ENCODE measurements at regions not wholly inside any gene's neighbourhood (a gene's known extent, or its start where the extent isn't known, plus 50 kb on each side); places are given as distances from the start of the nearest gene placed in this dataset.

DNA sequence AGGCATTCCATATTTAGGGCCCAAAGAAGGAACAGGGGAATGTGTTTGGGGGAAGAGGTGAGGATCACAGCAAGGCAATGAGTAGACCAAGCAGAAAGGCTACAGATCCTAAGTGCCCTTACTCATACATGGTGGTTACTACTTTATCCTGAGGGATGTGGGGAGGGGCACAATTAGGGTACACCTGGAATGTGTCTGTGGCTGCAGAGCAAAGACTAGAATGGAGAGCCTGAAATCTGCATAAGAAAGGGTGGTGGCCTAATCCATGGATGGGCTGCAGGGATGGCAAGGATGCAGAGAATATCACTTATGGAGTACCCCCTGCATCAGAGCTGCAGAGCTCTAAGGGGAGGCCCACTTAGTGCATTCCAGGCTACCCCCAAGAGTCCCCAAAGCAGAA lies 352.6 kb upstream of the TRPC7 start:
- ChIA-PET POLR2A (no interaction called here), SMC1A (ENCODE audit: uncharacterized antibody, unreplicated experiment) (no interaction called here), CTCF (no interaction called here), RAD21 (ENCODE audit: unreplicated experiment) (no interaction called here)
- intact Hi-C loops (cut with micrococcal nuclease; ENCODE audit: unreplicated experiment) (no loop called here), in situ Hi-C loops (cut with MboI) (no loop called here)
- Histone ChIP-seq H3K4me1 (ENCODE audit: control insufficient read depth, insufficient read depth, low read length) (no peaks in the 10 kb centered on the region), H3K27ac (ENCODE audit: control insufficient read depth, insufficient read depth) (no peak overlapping the region), H2AFZ (ENCODE audit: control insufficient read depth, low read depth, low read length) (no peak overlapping the region), H3K79me2 (ENCODE audit: control insufficient read depth, insufficient read depth, low read length) (no peaks in the 10 kb centered on the region), H3K9ac (ENCODE audit: control insufficient read depth, insufficient read depth, low read length) (no peak overlapping the region), H3K36me3 (ENCODE audit: control insufficient read depth in 2 of 2, insufficient read depth in 2 of 2, low read length in 1 of 2) (no peaks in the 10 kb centered on the region), H3K9me3 (replicated peaks; ENCODE audit: control insufficient read depth, insufficient read depth, low read length) (no peaks in the 10 kb centered on the region), H4K20me1 (ENCODE audit: control insufficient read depth, insufficient read depth) (no peaks in the 10 kb centered on the region), H3K4me3 (no peak overlapping the region), H3K4me2 (ENCODE audit: control insufficient read depth, insufficient read depth) (no peak overlapping the region), H3K27me3 (replicated peaks in 1 of 2; ENCODE audit: control insufficient read depth in 2 of 2, insufficient read depth in 2 of 2, low read length in 1 of 2) (no peaks in the 10 kb centered on the region)
- TF ChIP-seq SIX5 (IDR thresholded peaks at IDR 0.05; ENCODE audit: low read depth, low read length, severe bottlenecking): no peak
- TF ChIP-seq MEF2A (IDR thresholded peaks at IDR 0.05; ENCODE audit: insufficient read depth, low read depth, low read length): no peak
- TF ChIP-seq SP1 (IDR thresholded peaks at IDR 0.05; ENCODE audit: low read depth, low read length): no peak
- TF ChIP-seq CBX5 (IDR thresholded peaks at IDR 0.05; ENCODE audit: low read depth): no peak
- no peak for TF ChIP-seq SIN3A (IDR thresholded peaks at IDR 0.05; ENCODE audit: low read depth, low read length)
- no peak for TF ChIP-seq POLR2AphosphoS5 (IDR thresholded peaks at IDR 0.05; ENCODE audit: low read length)
- TF ChIP-seq EZH2 (IDR thresholded peaks at IDR 0.05; ENCODE audit: borderline replicate concordance, control insufficient read depth, low read depth, low read length): no peak
- TF ChIP-seq NR2C1 (IDR thresholded peaks at IDR 0.05): no peak
- no peak for TF ChIP-seq IRF5 (IDR thresholded peaks at IDR 0.05; ENCODE audit: borderline replicate concordance)
- TF ChIP-seq, protein P1, sequence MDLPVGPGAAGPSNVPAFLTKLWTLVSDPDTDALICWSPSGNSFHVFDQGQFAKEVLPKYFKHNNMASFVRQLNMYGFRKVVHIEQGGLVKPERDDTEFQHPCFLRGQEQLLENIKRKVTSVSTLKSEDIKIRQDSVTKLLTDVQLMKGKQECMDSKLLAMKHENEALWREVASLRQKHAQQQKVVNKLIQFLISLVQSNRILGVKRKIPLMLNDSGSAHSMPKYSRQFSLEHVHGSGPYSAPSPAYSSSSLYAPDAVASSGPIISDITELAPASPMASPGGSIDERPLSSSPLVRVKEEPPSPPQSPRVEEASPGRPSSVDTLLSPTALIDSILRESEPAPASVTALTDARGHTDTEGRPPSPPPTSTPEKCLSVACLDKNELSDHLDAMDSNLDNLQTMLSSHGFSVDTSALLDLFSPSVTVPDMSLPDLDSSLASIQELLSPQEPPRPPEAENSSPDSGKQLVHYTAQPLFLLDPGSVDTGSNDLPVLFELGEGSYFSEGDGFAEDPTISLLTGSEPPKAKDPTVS (IDR thresholded peaks at IDR 0.05; ENCODE audit: low read depth, low read length): no peak
- TF ChIP-seq PML (IDR thresholded peaks at IDR 0.05; ENCODE audit: low read length): no peak
- no peak for TF ChIP-seq REST (IDR thresholded peaks at IDR 0.05; ENCODE audit: low read depth, low read length)
- no peak for TF ChIP-seq NFXL1 (IDR thresholded peaks at IDR 0.05; ENCODE audit: borderline replicate concordance)
- FAIRE-seq (no peak), DNase-seq (ENCODE audit: low read depth, low spot score) (no peak), ATAC-seq (no peak)
- BruUV-seq (replicated peaks): no TSS peak

All from GM12878 (cell line).